CD4-positive, alpha-beta T cell treated with Interferon alpha-2 for 1 hour (primary cell): ENCODE measurements at regions not wholly inside any gene's neighbourhood (a gene's known extent, or its start where the extent isn't known, plus 50 kb on each side); places are given as distances from the start of the nearest gene placed in this dataset.
"Not testable (repeated sequence)": the region's sequence is repeated elsewhere in the genome, so short reads cannot be mapped to it uniquely, and the experiment has no call there.

ENCODE experiments used
- DNase-seq, 2 donors: peaks; one replicate each; pipeline ENCODE4 v3.0.0-alpha.2; 2020 to 2022

GRCh38 chr10:23657677-23658076, 218.8 kb downstream of the OTUD1 start:
- no peak for DNase-seq

DNA sequence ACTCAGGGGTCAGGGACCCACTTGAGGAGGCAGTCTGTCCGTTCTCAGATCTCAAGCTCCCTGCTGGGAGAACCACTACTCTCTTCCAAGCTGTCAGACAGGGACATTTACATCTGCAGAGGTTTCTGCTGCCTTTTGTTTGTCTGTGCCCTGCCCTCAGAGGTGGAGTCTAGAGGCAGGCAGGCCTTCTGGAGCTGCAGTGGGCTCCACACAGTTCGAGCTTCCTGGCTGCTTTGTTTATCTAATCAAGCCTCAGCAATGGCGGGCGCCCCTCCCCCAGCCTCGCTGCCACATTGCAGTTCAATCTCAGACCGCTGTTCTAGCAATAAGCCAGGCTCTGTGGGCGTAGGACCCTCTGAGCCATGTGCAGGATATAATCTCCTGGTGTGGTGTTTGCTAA, 233.0 kb downstream of the OTUD1 start:
- not testable (repeated sequence) for DNase-seq

- DNase-seq, result no peak
Measured at GRCh38 chr10:23675585-23675984, 236.7 kb downstream of the OTUD1 start.

DNA sequence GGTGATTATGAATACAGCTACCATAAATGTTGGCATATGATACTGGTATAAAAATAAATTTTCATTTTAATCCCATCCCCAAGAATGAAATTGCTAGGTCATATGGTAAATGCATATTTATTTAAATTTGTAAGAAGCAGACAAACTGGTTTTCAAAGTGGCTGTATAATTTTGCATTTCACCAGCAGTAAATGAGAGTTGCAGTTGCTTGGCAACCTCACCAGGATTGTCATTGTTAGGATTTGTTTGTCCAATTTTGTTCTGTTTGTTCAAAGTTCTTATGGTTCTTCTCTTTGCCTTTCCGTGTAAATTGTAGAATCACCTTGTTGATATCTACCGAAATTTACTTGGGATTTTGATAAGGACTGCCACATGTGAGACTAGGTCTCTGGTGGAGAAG, 237.4 kb downstream of the OTUD1 start:
- no peak for DNase-seq

GRCh38 chr10:23686722-23687121, 247.8 kb downstream of the OTUD1 start:
- no peak for DNase-seq

DNA sequence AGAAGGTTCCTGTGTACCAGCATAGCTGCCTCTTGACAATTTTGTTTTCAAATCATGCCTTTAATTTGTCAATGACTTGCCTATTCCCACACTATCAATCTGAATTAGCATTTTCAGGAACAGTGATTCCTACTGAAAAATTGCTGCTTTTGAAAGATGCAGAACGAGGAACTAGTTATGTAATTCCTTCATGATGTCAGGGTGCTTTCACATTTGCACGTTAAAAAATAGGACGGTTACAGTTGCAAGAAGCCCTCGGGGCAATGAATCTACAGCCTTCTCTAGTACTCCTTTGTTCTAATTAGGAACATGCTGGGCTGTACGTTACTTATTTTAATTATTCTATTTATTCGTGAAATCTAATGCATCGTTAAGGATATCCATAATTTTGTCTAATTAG, 253.9 kb downstream of the OTUD1 start:
- DNase-seq, result no peak

- no peak for DNase-seq
Measured at GRCh38 chr10:23693501-23693901, 254.6 kb downstream of the OTUD1 start.

DNA sequence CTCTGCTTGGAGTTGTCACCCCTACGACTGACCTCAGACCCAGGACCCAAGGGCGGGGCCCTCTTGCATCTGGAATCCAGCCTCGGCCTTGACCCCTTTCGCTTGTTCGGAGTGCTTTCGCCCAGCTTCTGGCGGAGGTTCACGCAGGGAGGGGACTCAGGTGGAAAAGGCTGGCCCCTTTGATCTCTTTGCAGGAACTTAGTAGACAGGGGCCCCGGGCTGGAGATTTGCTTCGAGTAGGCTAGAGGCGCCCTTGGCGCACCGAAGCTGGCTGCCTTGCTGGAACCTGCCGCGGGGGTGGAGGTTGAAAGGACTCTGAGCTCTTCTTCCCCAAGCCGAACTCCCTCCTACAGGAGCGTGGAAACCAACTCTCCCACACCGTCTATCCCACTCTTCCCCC, 255.1 kb downstream of the OTUD1 start:
- no peak for DNase-seq

GRCh38 chr10:23694446-23694920, 255.6 kb downstream of the OTUD1 start:
- no peak for DNase-seq

DNA sequence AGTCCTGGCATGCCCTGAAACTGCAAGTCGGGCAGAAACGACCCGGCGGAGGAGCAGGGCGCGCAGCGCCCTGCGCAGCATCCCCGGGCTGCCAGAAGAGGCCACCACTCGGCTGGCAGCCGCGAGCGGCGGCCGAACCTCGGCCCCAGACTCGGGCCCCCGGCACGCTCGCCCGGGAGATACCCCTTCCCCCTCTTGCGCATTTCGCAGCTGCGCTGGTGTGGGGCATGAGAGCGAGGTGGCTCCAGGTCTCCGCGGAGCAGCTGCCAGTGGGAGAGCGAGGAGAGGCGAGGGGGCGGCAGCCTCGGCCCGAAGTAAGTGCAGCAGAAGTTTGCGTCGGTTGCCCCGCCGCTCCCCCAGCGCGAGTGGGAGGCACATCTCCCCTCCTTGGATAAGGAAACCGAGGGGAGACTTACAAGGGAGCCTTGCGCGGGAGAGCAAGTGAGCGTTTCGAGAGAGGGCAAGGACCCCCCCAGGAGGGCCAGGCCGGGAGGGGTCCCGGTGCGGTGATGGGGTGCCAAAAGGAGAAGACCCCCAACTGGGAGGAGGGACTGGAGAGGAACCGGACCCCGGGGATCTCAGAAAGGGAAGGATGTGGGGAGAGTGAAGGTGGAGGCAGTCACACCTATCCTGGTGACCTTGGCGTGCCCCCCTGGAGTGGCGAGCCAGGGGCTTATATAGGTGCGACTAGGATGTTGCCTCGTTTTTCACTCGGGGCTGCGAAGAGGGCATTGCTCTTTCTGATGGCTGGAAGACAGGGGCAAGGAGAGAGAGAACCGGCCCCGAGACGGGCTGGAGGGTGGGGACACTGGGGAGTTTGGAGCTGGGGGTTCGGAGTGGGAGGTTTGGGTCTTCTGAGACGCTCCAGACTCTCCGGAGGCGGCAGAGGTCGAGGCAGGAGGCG, 256.3 kb downstream of the OTUD1 start:
- DNase-seq, result no peak

DNA sequence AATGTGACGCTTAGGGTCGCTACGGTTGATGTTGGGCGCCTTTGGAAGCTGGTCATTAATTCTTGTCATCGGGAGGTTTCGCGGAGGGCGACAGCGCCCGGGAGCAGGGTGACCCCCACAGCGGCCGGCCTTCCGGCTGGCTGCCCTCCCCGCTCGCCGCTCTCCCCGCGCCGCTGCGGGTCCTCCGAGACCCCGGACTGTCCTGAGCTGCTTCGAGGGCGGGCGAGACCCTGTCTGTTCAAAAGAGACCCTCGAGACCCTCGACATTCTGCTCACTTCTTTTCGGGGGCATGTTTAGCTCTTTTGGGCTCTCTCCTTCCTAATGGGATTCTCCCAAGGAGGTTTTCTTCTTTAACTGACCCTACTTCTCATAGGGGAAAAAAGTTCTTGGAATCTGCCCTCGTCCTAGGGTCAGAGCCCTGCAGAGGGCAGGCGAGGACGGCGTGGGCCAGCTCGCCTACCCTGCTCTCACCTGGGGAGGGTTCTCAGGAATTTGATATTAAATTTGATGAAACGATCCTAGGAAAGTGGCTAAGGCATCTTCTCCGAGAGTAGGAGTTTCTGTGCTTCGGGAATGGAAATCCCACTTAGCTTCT, 257.0 kb downstream of the OTUD1 start:
- DNase-seq, result no peak

DNA sequence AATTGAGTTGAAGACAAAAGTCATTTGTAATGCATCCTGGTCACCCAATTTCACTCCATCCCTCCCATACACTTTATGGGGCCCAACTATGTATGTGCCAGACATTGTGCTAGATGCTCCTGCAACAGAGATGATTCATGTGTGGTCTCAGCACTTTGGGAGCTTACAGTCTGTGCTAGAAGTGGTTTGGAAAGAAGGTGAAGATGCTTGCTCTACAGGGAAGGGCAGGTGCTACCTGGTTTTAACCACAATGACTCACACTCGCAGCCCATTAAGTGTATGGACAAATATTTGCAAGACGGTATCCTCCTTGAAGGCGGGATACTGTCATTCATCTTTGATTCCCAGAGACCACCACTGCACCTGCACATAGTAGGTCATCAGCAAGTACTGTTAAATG, 257.6 kb downstream of the OTUD1 start:
- no peak for DNase-seq

GRCh38 chr10:23702977-23703414, 264.1 kb downstream of the OTUD1 start:
- peak; percentile 47 for DNase-seq

- no peak for DNase-seq
Measured at GRCh38 chr10:23715363-23715762, 276.5 kb downstream of the OTUD1 start.

DNA sequence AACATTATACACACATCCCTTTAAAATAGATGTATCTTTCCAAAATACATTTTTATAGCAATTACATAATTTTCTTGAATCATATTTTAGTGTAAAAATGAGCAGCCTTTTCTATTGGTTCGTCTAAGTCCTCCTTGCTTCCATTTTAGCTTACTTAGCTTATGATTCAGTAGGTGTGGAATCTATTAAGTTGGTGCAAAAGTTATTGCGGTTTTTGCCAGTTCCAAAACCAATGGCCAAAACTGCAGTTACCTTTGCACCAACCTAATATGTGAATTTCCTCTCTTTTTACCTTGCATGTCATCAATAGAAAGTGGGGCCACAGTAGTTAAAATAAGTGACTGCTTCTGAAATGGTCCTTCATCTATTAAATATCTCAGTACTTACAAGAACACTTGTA, 279.0 kb downstream of the OTUD1 start:
- DNase-seq, result no peak

DNA sequence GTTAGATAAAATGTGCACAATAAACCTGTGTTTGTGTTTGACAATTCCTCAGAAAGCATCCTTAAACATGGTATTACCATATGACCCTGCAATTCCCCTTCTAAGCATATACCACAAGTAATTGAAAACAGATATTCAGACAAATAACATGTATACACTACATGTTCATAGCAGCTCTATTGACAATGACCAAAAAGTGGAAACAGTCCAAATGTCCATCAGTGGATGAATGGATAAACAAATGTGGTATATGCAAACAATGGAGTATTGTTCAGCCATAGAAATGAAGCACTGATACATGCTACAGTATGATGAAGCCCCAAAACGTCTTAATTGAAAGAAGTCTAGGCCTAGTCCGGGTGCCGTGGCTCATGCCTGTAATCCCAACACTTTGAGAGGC, 280.1 kb downstream of the OTUD1 start:
- no peak for DNase-seq

DNA sequence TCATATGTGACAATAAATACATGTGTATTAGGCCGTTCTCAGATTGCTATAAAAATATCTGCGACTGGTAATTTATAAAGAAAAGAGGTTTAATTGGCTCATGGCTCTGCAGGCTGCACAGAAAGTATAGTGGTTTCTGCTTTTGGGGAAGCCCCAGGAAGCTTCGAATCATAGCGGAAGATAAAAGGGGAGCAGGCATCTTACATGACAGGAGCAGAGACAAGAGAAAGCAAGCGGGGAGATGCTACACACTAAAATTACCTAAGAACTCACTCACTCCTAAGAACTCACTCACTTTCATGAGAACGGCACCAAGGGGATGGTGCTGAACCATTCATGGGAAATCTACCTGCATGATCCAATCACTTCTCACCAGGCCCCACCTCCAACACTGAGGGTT, 284.9 kb downstream of the OTUD1 start:
- DNase-seq, result no peak

GRCh38 chr10:23725548-23725947, 286.7 kb downstream of the OTUD1 start:
- no peak for DNase-seq

- no peak for DNase-seq
Measured at GRCh38 chr10:23742368-23742767, 303.5 kb downstream of the OTUD1 start.

DNA sequence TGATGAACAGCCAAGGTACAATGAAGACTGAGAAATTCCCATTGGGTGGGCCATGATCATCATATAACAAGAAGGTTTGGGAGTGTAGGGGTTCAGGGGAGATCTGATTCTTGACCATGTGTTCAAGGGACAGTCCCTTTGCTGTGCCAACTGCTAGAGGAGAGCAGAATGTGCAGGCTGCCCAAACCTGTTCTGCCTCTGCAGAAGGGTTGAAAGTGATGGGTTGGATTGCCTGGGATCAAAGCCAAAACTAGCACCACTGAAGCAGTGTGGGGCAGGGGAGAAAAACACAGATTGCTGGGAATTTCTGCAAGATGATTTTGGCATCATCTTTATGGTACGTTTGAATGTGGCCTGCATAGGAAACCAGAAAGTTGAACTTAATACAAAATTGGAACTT, 303.9 kb downstream of the OTUD1 start:
- no peak for DNase-seq

- no peak for DNase-seq
Measured at GRCh38 chr10:23754179-23754578, 315.3 kb downstream of the OTUD1 start.

- DNase-seq, result no peak
Measured at GRCh38 chr10:23754941-23755340, 316.1 kb downstream of the OTUD1 start.

DNA sequence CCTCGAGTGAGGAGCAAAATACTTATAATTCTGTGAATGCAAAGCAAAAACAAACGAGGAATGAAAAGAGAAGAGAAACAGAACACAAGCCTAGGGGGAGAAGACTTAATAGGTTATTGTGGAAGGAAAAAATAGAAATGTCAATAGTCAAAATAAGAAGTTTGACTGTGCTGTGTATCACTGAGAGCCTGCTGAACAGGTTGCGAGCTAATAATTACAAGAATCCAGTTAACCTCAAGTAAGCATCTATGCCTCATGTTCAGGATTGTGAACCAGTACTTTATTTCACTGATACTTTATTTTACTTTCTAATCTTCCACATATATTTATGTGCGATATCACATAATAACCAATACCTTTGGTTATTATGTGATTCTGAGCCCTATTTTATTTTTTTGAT, 316.7 kb downstream of the OTUD1 start:
- no peak for DNase-seq

DNA sequence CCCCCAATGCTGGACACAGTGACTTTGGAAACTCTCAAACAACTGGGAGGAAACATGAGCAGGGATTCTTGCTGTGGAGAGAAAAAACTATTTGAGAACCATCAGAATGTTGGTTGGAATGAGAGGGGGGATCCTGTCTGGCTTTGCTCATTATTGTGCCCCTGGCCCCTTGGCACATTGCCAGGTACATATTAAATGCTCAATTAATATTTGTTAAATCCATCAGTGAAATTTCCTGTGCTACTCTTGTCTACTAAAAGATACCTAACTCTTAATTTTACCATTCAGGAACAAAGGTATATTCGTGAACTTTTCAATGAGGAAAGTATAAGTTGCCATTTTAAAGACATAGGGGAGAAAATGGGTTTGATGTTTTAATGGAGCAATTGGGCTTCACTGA, 329.4 kb downstream of the OTUD1 start:
- no peak for DNase-seq
